Neural cell (in vitro differentiated cells): ENCODE measurements at regions not wholly inside any gene's neighbourhood (a gene's known extent, or its start where the extent isn't known, plus 50 kb on each side); places are given as distances from the start of the nearest gene placed in this dataset.

ENCODE experiments used
- H2AFZ ChIP-seq: fragments of 200-600, 300-800 bp; sonication (generic), shearing (Covaris generic); 2 replicates; pipeline ENCODE4 v1.6.0; 2014; ENCODE audit warnings: low read depth, mild to moderate bottlenecking, antibody characterized with exemption, low read length, moderate library complexity
- H3F3A ChIP-seq: fragments of 200-600 bp; shearing (Covaris generic); 2 replicates; pipeline ENCODE4 v1.6.1; 2016; ENCODE audit warnings: mild to moderate bottlenecking, moderate library complexity, mixed read lengths, antibody characterized with exemption, low read length; ENCODE audit not compliant: insufficient read depth, poor library complexity, severe bottlenecking
- H3K27ac ChIP-seq: fragments of 200-600, 300-800 bp; sonication (generic), shearing (Covaris generic); 2 replicates; pipeline ENCODE4 v1.5.1; 2014; ENCODE audit warnings: mild to moderate bottlenecking, low read length, moderate library complexity
- H3K27me3 ChIP-seq: fragments of 300-800, 200-600 bp; sonication (generic), shearing (Covaris generic); 2 replicates; pipeline ENCODE4 v1.6.0; 2014; ENCODE audit warnings: mild to moderate bottlenecking, low read depth, low read length, moderate library complexity; ENCODE audit not compliant: insufficient read depth
- H3K36me3 ChIP-seq: fragments of 300-800, 200-600 bp; sonication (generic), shearing (Covaris generic); 2 replicates; pipeline ENCODE4 v1.5.1; 2014; ENCODE audit warnings: mild to moderate bottlenecking, antibody characterized with exemption, low read length, moderate library complexity; ENCODE audit not compliant: insufficient read depth
- H3K4me2 ChIP-seq: fragments of 300-800, 200-600 bp; sonication (generic), shearing (Covaris generic); 2 replicates; pipeline ENCODE4 v1.6.0; 2014; ENCODE audit warnings: mild to moderate bottlenecking, low read length
- H3K4me3 ChIP-seq: fragments of 300-800, 200-600 bp; sonication (generic), shearing (Covaris generic); 2 replicates; pipeline ENCODE4 v1.5.1; 2014; ENCODE audit warnings: mild to moderate bottlenecking, low read length, moderate library complexity
- H3K79me2 ChIP-seq: fragments of 200-600 bp; shearing (Covaris generic); replicated peaks from 2 replicates; pipeline ENCODE4 v1.6.0; 2014; ENCODE audit warnings: mild to moderate bottlenecking, low read length, moderate library complexity; ENCODE audit not compliant: insufficient read depth
- H3K9ac ChIP-seq: fragments of 300-800, 200-600 bp; sonication (generic), shearing (Covaris generic); 2 replicates; pipeline ENCODE4 v1.6.1; 2016; ENCODE audit warnings: mild to moderate bottlenecking, low read length, mixed read lengths
- H3K9me2 ChIP-seq: fragments of 200-600 bp; shearing (Covaris generic); 2 replicates; pipeline ENCODE4 v1.6.1; 2016; ENCODE audit warnings: mild to moderate bottlenecking, low read length, mixed read lengths; ENCODE audit not compliant: insufficient read depth
- H3K9me3 ChIP-seq: fragments of 200-600, 300-800 bp; sonication (generic), shearing (Covaris generic); 2 replicates; pipeline ENCODE4 v1.6.1; 2016; ENCODE audit warnings: mild to moderate bottlenecking, mixed run types, low read length, moderate library complexity, mixed read lengths
- H4K20me1 ChIP-seq: fragments of 200-600 bp; shearing (Covaris generic); 2 replicates; pipeline ENCODE4 v1.6.1; 2016; ENCODE audit warnings: mild to moderate bottlenecking, mixed run types; ENCODE audit not compliant: insufficient read depth
- EP300 ChIP-seq: fragments of 450-650 bp; conservative IDR thresholded peaks from 2 replicates; pipeline ENCODE4 v1.6.1; 2014; ENCODE audit warnings: antibody characterized with exemption, mild to moderate bottlenecking, moderate library complexity; ENCODE audit not compliant: poor library complexity, severe bottlenecking
- EZH2 ChIP-seq: fragments of 200-600, 300-800 bp; shearing (Covaris generic), sonication (generic); IDR thresholded peaks from 2 replicates; pipeline ENCODE4 v1.6.1; 2014; ENCODE audit warnings: antibody characterized with exemption, low read length, borderline replicate concordance, mild to moderate bottlenecking; ENCODE audit not compliant: insufficient read depth, poor library complexity, severe bottlenecking
- MXI1 ChIP-seq: fragments of 450-650 bp; conservative IDR thresholded peaks from 2 replicates; pipeline ENCODE4 v1.6.1; 2014; ENCODE audit warnings: antibody characterized with exemption, mild to moderate bottlenecking; ENCODE audit not compliant: poor library complexity, severe bottlenecking
- POLR2AphosphoS5 ChIP-seq: IDR thresholded peaks from 2 replicates; pipeline ENCODE4 v1.6.1; 2012
- RAD21 ChIP-seq: fragments of 450-650 bp; conservative IDR thresholded peaks from 2 replicates; pipeline ENCODE4 v1.6.1; 2014; ENCODE audit warnings: antibody characterized with exemption, mild to moderate bottlenecking, moderate library complexity
- REST ChIP-seq: IDR thresholded peaks from 2 replicates; pipeline ENCODE4 v1.6.1; 2012; ENCODE audit warnings: borderline replicate concordance
- SMC3 ChIP-seq: fragments of 450-650 bp; conservative IDR thresholded peaks from 2 replicates; pipeline ENCODE4 v1.6.1; 2014; ENCODE audit warnings: antibody characterized with exemption, mild to moderate bottlenecking, moderate library complexity; ENCODE audit not compliant: poor library complexity
- TAF1 ChIP-seq: IDR thresholded peaks from 2 replicates; pipeline ENCODE4 v1.6.1; 2012; ENCODE audit warnings: low read depth
- TF ChIP-seq, protein P1 (sequence below): fragments of 450-650 bp; IDR thresholded peaks from 2 replicates; pipeline ENCODE4 v1.5.1; 2014; ENCODE audit warnings: antibody characterized with exemption, mild to moderate bottlenecking, moderate library complexity; ENCODE audit not compliant: poor library complexity, severe bottlenecking

GRCh38 chr5:143492783-143493182 is 89.3 kb upstream of the NR3C1 start:
- Histone ChIP-seq H3K36me3 (no peaks in the 10 kb centered on the region), H3K9me3 (no peaks in the 10 kb centered on the region), H3K4me2 (no peak overlapping the region), H3K4me3 (no peak overlapping the region), H3K9ac (no peak overlapping the region), H3K9me2 (no peaks in the 10 kb centered on the region), H3F3A (no peaks in the 10 kb centered on the region), H3K79me2 (no peaks in the 10 kb centered on the region), H3K27ac (no peak overlapping the region), H3K27me3 (no peaks in the 10 kb centered on the region), H2AFZ (no peak overlapping the region), H4K20me1 (no peaks in the 10 kb centered on the region)
- no peak for TF ChIP-seq TAF1
- no peak for TF ChIP-seq EZH2
- TF ChIP-seq SMC3, result no peak
- TF ChIP-seq EP300, result no peak
- no peak for TF ChIP-seq REST
- no peak for TF ChIP-seq POLR2AphosphoS5
- TF ChIP-seq, protein P1, sequence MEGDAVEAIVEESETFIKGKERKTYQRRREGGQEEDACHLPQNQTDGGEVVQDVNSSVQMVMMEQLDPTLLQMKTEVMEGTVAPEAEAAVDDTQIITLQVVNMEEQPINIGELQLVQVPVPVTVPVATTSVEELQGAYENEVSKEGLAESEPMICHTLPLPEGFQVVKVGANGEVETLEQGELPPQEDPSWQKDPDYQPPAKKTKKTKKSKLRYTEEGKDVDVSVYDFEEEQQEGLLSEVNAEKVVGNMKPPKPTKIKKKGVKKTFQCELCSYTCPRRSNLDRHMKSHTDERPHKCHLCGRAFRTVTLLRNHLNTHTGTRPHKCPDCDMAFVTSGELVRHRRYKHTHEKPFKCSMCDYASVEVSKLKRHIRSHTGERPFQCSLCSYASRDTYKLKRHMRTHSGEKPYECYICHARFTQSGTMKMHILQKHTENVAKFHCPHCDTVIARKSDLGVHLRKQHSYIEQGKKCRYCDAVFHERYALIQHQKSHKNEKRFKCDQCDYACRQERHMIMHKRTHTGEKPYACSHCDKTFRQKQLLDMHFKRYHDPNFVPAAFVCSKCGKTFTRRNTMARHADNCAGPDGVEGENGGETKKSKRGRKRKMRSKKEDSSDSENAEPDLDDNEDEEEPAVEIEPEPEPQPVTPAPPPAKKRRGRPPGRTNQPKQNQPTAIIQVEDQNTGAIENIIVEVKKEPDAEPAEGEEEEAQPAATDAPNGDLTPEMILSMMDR, result no peak
- no peak for TF ChIP-seq RAD21
- no peak for TF ChIP-seq MXI1

- H3K4me3 ChIP-seq, result no peak overlapping the region
- H3K9ac ChIP-seq, result no peak overlapping the region
- no peaks in the 10 kb centered on the region for H3K79me2 ChIP-seq
- H3K36me3 ChIP-seq, result no peaks in the 10 kb centered on the region
- no peaks in the 10 kb centered on the region for H3K27me3 ChIP-seq
- H3K9me3 ChIP-seq, result no peaks in the 10 kb centered on the region
- TF ChIP-seq TAF1 (no peak), EP300 (no peak), POLR2AphosphoS5 (no peak), REST (no peak), RAD21 (no peak), EZH2 (no peak), MXI1 (no peak), SMC3 (no peak)
- TF ChIP-seq, protein P1, result no peak
- no peak overlapping the region for H3K4me2 ChIP-seq
- no peaks in the 10 kb centered on the region for H3K9me2 ChIP-seq
- H2AFZ ChIP-seq, result no peak overlapping the region
- H4K20me1 ChIP-seq, result no peaks in the 10 kb centered on the region
- no peak overlapping the region for H3K27ac ChIP-seq
- no peaks in the 10 kb centered on the region for H3F3A ChIP-seq
These were observed 88.2 kb upstream of the NR3C1 start for GRCh38 chr5:143491646-143492045.
